Adrenal gland (tissue), 5 donors: ENCODE measurements at regions not wholly inside any gene's neighbourhood (a gene's known extent, or its start where the extent isn't known, plus 50 kb on each side); places are given as distances from the start of the nearest gene placed in this dataset.

Experiments used
- POLR2A ChIP-seq, 2 donors: fragments of 450-650 bp; IDR thresholded peaks; one replicate each; pipeline ENCODE4 v1.6.1; 2017; ENCODE audit warnings: antibody characterized with exemption in 2 of 2, mild to moderate bottlenecking in 2 of 2, moderate library complexity in 1 of 2
- TF ChIP-seq, protein P1 (sequence below), 6 experiments: fragments of 450-650 bp in 4 of 6; fragments of 200-600 bp in 2 of 6; sonication (generic) in 1 of 6; IDR thresholded peaks; 1 replicate in 5 of 6; 2 replicates in 1 of 6; pipeline versions ENCODE4 v1.5.1 to v1.8.0; 2016 to 2021; ENCODE audit warnings: antibody characterized with exemption in 6 of 6, mild to moderate bottlenecking in 2 of 6, moderate library complexity in 1 of 6
- donor health status: DM: no; HTN: no; CAD: no.

GRCh38 chr21:22314963-22315362 is 1316.8 kb downstream of the NCAM2 start:
- TF ChIP-seq, protein P1, sequence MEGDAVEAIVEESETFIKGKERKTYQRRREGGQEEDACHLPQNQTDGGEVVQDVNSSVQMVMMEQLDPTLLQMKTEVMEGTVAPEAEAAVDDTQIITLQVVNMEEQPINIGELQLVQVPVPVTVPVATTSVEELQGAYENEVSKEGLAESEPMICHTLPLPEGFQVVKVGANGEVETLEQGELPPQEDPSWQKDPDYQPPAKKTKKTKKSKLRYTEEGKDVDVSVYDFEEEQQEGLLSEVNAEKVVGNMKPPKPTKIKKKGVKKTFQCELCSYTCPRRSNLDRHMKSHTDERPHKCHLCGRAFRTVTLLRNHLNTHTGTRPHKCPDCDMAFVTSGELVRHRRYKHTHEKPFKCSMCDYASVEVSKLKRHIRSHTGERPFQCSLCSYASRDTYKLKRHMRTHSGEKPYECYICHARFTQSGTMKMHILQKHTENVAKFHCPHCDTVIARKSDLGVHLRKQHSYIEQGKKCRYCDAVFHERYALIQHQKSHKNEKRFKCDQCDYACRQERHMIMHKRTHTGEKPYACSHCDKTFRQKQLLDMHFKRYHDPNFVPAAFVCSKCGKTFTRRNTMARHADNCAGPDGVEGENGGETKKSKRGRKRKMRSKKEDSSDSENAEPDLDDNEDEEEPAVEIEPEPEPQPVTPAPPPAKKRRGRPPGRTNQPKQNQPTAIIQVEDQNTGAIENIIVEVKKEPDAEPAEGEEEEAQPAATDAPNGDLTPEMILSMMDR (IDR thresholded peaks at IDR 0.05), result no peak
- TF ChIP-seq POLR2A (IDR thresholded peaks at IDR 0.05), result no peak
